Glomerular endothelial cell (primary cell): ENCODE measurements at regions not wholly inside any gene's neighbourhood (a gene's known extent, or its start where the extent isn't known, plus 50 kb on each side); places are given as distances from the start of the nearest gene placed in this dataset.

ENCODE experiments used
- DNase-seq: peaks from one replicate; pipeline ENCODE4 v3.0.0-alpha.2; 2011; ENCODE audit warnings: low read depth, low spot score; ENCODE audit errors: extremely low read depth

- no peak for DNase-seq
Measured at GRCh38 chr10:10092581-10092980, 925.1 kb upstream of the CELF2 start.

GRCh38 chr10:10093021-10093420 is 924.7 kb upstream of the CELF2 start:
- DNase-seq = no peak

GRCh38 chr10:10094691-10095090 is 923.0 kb upstream of the CELF2 start:
- no peak for DNase-seq

- DNase-seq = no peak
Measured at GRCh38 chr10:10096296-10096695, 921.4 kb upstream of the CELF2 start.

- DNase-seq = no peak
Measured at GRCh38 chr10:10096898-10097297, 920.8 kb upstream of the CELF2 start.

GRCh38 chr10:10101106-10101505 is 916.6 kb upstream of the CELF2 start:
- DNase-seq = no peak

- DNase-seq = no peak
Measured at GRCh38 chr10:10110844-10111490, 906.7 kb upstream of the CELF2 start.

- DNase-seq = no peak
Measured at GRCh38 chr10:10118131-10118530, 899.5 kb upstream of the CELF2 start.

- DNase-seq = no peak
Measured at GRCh38 chr10:10120671-10121070, 897.0 kb upstream of the CELF2 start.

- no peak for DNase-seq
Measured at GRCh38 chr10:10125676-10126075, 892.0 kb upstream of the CELF2 start.

- no peak for DNase-seq
Measured at GRCh38 chr10:10126218-10126617, 891.5 kb upstream of the CELF2 start.

GRCh38 chr10:10128387-10128786 is 889.3 kb upstream of the CELF2 start:
- DNase-seq = no peak

GRCh38 chr10:10130686-10131085 is 887.0 kb upstream of the CELF2 start:
- no peak for DNase-seq

- no peak for DNase-seq
Measured at GRCh38 chr10:10132009-10132408, 885.7 kb upstream of the CELF2 start.

- no peak for DNase-seq
Measured at GRCh38 chr10:10133281-10133680, 884.4 kb upstream of the CELF2 start.

- no peak for DNase-seq
Measured at GRCh38 chr10:10138685-10139084, 879.0 kb upstream of the CELF2 start.

- DNase-seq = no peak
Measured at GRCh38 chr10:10141782-10142382, 875.8 kb upstream of the CELF2 start.

- no peak for DNase-seq
Measured at GRCh38 chr10:10146604-10147003, 871.1 kb upstream of the CELF2 start.

- DNase-seq = no peak
Measured at GRCh38 chr10:10149899-10150298, 867.8 kb upstream of the CELF2 start.

GRCh38 chr10:10156917-10157600 is 860.6 kb upstream of the CELF2 start:
- DNase-seq = no peak

GRCh38 chr10:10160821-10161312 is 856.8 kb upstream of the CELF2 start:
- DNase-seq = no peak

- DNase-seq = no peak
Measured at GRCh38 chr10:10164848-10165247, 852.8 kb upstream of the CELF2 start.
